NCI-H2196 (cell line): ENCODE measurements at regions not wholly inside any gene's neighbourhood (a gene's known extent, or its start where the extent isn't known, plus 50 kb on each side); places are given as distances from the start of the nearest gene placed in this dataset.

ENCODE experiments used
- DNase-seq: peaks from one replicate; lab custom pipeline; 2025; ENCODE audit not compliant: unreplicated experiment; lab: John Stamatoyannopoulos, UW

DNA sequence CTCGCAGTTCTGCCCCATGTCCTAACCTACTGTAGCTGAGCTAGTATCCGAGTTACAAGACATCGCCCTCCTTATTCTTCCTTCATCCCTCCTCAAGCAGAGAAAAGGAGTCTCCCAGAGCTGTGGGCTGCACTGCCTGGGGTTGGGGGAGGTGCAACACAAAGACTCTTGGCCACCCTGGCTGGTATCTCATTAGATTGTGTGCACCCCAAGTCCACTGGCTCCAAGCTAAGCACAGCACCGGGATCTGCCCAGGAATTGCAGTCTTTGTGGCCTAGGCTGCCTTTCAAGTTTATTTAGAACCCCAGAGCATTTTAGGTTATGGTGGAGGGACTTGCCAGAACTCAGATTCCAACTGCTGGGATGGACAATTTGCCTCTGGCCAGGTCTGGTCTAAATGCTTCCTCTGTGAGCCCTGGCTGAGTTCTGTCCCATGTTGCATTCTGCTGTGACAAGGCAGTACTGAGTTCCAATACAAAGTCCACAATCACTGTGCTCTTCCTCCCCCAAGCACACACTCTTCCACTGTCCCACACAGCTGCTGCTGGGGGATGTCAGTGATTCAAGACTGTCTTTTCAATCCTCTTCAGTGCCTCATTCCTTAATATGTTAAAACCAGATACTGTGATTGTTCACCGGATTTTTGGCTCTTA lies 169.6 kb upstream of the CLEC14A start:
- DNase-seq = no peak

DNA sequence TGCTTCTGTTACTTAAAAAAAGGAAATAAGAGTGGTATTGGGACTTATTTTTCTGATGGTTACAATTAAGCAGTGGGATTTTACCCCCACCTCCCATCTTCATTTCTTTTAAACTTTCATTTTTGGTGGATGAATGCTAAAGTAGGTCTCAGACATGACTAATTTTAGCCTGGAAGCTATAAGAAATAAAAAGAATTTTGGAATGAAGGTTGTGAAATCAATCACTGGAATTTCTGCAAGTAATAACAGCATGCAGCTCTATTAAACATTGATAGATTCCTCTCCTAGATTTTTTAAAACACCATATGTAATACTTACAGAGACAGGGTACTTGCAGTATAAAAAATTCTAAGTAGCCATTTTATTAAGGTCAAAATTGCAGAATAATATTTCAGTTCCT lies 164.2 kb upstream of the CLEC14A start:
- DNase-seq = no peak

DNA sequence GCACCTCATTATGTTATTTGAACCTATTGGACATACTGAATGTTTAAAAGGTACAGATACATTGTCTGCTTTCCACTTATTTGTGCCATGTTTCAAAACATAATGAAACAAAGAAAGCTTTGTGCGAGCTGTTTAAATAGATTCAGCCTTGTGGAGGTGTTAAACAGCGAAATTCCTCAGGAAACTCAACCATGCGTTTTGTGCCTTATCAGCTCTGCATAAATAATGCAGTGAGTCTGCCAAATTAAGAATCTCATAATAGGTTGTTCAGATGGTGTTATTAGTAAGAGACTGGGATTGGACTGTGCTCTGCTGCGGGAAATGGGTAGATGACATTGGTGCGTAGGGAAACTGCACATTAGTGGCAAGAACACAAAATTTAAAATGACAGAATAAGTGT lies 163.7 kb upstream of the CLEC14A start:
- no peak for DNase-seq

DNA sequence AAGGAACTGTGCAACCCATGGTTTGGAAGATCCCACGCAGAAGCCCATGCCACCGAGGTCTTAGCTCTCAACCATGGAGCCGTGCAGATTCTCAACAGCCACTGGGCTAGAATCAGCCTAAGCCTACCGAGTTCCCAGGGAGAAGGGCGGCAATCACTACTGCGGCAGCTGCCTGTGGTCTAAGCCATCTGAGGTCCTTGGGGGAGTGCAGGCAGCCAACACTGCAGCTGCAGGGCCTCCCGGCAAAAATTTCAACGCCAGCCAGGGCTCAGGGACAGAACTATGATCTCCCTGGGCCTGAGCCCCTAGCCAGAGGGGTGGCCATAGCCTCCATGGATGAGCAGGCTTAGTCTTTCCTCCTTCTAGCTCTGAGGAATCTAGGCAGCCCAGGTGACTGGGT lies 156.8 kb upstream of the CLEC14A start:
- no peak for DNase-seq

DNA sequence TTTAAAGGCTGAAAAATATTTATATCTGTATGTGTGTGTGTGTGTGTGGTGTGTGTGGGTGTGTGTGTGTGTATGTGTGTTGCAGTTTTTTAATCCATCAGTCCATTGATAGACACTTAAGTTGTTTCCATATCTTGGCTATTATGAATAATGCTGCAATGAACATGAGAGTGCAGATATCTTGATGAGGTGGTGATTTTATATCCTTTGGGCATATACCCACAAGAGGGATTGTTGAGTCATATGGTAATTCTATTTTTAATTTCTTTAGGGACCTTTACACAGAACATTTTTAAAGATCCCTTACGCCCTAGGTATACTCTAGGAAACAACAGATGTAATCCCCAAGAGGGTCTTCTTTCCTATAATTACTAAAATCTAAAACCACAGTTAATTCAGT lies 154.5 kb upstream of the CLEC14A start:
- DNase-seq = no peak

DNA sequence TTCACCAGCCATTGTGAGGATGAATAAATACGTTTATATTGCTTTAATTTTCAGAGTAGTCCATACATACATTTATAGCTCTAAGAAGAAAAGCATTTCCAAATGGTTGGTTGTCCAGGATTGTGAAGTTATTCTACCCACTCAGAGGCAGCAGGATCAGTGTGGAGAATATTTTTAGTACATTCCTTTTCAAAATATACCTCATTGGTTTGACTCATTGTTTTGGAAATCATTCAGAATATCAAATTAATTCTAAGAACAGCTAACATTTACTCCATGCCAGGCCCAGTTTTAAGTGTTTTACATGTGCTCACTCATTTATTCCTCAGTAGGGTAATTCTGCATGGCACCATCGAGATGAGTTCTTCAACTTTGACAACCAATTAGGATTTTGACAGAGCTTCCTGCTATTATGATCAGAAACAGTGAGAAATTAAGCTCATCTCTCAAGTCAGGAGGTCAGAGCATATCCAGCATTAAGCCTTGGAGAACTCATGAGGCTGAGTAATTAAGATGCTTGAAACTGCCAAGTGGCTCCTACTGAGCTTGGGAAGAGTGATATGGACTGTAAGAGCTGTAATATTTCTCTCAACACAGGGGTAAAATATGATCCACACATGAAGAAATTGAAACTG lies 153.3 kb upstream of the CLEC14A start:
- DNase-seq = no peak

DNA sequence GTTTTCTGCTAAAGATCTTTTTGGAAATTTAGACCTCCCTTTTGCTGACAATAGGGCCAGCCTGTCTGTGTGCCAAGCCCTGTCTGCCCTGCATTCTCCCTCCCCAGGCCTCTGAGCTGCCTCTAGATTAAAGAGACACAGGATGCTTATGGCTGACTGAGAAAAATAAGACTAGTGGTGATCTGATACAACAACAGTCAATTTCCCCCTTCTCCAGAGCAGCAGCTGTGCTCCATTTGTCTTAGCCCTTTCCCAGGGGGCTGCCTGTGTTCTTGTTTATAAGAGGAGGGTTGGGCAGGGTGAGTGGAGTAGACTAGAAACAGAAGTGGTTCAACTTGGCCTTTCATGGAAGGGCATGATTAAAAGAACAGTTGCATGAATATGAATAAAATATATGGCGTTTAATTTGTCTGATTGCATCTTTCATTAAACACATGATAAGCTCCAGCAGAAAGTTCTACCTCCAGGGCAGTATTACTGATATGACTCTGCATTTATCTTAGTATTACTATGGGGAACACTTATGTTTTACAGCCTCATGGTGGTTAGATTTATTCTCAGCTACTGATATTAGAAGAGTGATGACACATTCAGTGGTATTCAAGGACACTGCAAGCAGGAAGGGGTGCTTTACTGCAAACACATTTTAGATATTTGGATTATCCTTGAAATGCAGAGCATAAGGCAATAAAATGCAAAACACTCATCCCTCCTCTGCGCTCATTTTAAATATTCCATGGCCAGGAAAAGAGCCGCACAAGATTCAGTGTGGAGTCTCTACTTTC lies 150.2 kb upstream of the CLEC14A start:
- no peak for DNase-seq

DNA sequence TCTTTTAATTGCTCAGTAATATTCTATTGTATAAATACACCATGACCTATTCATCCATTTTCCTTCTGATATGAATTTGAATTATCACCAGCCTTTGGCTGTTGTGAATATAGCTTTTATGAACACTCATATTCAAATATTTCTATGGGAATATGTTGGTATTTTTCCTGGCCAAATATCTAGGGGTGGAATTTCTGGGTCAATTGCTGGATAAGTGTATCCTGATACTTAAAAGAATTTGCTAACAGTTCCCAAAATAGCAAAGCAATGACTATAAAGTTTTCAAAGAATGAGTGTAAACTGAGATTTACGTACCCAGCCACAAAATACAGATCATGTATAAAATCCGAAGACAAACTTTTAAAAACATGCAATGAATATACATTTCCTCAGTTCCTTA lies 148.7 kb upstream of the CLEC14A start:
- no peak for DNase-seq

DNA sequence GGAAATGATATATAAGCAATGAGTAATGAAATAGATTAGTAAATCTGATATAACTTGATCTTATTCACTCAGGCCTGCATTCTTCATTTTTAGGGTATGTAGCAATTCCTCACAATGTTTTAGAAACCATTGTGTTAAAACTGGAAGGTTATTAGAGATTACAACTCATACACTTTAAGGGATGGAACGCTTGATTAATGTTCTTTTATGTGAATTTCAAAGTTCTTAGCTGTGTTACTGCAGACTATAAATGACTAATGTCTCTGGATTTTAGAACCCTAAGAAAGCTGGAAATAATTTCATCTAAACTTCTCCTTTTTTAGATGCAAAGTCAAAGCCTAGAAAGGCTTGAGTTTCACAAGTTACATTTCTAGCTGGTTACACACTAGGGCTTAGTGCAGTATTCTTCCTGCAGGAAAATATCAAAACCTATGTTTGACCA lies 148.2 kb upstream of the CLEC14A start:
- DNase-seq = no peak

DNA sequence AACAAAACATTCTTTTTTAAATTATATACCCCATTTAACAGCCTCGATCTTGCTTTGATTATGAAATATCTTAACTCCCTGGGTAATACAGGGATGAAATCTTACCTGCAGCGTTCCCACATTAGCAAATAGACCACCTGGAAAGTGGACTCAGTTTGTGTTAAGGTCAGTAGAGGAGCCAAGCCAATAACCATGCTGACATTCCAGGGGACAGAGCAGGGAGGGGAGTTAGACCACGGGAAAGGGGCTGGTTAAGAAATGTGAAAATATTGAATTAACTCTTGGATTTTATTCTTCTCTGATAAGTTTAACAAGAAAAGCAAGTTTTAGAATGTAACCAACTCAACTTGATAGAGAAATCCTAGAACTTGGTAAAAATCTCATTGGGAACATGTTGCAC lies 144.9 kb upstream of the CLEC14A start:
- DNase-seq = no peak

DNA sequence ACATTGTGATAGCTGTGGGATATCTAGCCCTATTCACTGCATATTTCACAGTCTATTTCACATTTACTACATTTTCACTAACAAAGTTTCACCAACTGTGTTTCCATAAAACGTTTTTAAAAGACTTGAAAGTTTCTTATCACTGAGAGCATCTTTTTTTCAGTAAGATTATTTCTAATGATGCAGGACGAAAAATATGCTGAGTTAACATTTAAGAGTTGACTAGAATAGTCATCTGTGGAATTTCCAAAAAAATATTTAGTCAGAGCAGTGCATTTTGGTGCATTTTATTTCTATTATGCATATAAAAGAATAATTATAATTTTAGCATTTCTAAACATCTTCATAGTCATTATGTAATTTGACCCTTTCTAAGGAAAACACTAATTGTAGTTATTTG lies 143.8 kb upstream of the CLEC14A start:
- no peak for DNase-seq

DNA sequence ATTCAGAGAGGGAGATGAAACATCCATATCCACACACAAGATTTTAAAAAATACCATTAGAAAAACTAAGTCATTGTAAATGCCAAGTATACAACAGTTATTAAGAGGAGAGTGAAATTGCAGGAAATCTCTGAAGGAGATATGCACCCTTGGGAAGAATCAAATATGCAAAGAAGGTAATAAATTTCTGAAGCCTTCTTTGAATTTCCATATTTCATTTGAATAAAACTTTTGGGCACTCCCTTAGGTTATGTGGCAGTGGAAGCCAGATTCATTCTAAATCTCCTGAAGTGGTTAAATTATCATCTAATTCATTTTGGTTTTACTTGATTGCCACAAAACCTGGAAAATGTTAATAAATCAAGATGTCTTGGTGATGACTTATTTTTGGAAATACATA lies 138.9 kb upstream of the CLEC14A start:
- DNase-seq = no peak

DNA sequence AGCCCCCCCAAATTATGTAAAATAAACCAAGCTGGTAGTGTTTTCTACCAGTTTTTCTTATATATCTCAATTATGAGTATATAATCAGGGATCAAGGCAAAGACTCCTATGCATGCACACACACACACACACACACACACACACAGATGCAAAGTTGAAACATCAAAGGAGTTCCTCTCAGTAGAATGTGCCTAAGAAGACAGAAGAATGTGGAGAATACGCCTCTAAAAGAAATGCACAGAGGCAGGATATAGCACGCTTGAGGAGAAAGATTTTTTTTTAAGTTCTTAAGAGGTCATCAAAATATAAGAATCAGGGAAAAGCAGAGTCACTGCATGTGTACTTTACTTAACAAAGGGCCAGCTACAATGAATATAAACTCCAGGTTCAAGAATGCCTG lies 138.2 kb upstream of the CLEC14A start:
- no peak for DNase-seq

DNA sequence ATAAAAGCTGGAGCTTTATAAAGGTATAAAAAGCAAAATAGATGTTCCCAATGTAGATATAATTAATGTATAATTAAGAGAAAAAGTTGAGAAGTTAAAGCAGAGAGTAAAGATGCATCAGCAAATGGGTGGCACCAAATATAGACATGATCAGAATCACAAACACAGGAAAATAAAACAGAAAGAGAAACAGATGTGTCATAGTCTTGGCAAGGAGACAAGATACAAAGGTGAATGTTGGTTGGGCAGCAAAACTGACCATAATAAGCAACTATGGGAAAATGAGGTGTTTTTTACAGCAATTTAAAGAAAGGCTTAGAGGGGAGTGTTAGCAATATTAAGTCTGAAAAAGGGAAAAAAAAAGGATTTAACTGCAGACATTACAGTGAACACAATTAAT lies 135.4 kb upstream of the CLEC14A start:
- no peak for DNase-seq

DNA sequence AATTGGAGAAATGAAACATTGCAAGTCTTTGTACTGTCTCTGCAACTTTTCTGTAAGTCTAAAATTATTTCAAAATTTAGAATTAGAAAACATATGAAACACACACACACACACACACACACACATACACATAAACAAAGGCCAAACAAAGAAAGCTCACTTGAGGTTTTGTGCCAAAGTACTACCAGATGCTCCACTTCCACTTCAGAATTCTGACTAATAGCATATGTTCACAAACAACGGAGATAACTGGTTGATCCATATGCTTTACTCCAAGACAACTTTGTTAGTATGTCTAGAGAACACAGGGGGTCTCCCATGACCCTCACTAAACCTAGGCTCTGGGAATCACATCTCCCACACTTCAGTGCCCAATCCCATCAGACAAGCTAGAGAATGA lies 133.8 kb upstream of the CLEC14A start:
- no peak for DNase-seq

DNA sequence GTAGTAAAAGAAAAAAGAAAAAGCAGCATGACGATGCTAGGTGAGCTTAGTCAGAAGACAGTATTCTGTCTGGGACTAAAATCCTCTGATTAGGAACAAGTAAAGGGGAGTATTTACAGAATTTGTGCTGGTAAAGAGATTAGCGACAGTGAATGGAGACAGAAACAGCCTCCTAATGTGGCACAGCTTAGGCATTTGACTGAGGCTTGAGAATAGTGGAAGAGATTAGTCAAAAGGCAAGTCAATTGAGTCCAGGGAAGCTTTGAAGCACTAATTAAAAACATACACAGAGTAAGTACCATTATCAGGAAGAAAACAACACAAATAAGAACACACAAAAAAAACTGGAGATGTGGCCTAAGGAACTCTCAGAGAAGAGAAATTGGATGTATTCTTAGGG lies 131.9 kb upstream of the CLEC14A start:
- no peak for DNase-seq

DNA sequence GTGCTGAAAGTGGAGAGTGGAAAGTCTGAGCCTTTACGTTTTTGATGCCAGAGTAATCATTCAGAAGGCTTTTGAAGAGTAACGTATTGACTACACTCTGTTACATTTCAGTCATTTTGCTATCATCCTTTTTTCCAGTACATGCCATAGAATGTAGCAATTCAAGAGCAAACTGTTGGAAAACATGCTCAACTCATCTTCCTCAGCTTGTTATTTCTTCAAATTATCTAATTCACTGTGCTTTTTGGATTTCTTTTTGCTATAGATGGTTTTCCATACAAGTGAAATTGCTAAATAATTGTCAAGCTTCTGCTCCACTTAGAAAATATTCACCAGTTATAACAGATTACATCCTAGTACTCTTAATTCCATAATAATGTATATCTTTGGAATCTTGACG lies 129.9 kb upstream of the CLEC14A start:
- DNase-seq = no peak

DNA sequence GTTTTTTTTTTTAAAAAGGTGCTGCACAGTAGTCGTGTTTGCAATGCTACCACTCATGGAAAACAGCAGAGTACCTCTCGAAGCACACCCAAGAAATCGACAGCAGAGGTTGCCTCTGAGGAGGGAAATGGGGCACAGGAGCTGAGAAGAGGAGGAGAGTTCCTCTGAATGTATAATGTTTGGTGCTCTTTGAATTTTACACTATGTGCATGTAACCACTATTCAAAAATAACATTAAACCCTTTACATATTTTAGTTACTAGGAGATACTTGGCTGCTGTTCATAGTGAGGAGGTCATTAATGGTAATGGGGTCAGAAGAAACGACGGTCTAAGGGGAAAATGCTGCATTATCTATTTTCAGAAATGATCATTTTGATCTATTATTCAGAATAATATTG lies 129.4 kb upstream of the CLEC14A start:
- no peak for DNase-seq

DNA sequence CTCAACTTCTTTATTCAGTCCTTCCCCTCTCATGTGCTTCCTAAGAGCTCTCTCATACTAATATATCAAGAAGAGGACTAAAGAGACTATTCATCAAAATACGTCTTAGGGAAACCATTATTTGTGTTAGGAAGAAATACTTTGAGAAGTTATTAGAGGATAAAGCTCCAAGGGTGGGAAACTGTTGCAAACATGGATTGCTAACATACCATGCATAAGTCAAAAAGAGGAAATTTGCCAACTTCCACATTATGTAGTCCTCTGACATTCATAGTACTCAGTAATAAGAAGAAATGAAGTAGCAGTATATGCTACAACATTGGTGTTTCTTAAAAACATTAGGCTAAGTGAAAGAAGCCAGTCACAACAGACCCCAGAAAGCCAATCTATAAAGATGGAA lies 128.8 kb upstream of the CLEC14A start:
- no peak for DNase-seq

DNA sequence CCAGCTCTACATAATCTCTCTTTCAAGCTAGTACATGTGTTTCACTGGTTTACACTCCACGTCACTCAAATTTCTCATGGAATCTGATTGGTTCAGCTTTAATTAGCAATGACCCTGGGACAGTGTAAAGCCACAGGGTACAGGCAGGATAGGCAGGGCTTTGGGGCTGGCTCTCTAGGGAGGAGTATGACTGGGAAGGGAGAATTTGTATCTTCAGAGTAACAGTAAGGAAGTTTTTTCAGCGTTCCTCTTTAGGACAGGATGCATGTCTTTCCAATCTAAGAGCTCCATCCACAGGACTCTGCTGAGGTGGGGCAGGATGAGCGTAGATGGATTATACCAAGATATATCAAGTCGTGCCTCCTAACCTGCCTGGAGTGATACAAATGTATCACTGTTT lies 112.0 kb upstream of the CLEC14A start:
- no peak for DNase-seq

DNA sequence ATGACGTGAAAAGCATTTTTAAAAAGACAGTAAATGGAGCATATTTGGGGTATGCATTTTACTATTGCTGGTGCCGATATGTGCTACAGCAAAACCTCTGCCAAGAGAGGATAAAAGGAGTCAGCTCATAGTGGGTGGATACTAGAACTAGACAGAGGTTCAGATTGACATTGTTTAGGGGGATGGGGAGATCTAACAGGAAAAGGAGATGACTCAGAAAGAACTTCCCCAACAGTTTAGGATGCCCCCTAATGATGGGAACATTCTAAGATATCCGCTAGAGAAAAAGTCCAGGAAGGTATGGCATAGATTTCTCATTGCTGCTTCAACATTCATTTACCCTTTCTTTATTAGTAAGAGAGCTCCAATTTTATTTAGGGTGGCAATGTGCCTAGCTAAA lies 110.5 kb upstream of the CLEC14A start:
- no peak for DNase-seq

DNA sequence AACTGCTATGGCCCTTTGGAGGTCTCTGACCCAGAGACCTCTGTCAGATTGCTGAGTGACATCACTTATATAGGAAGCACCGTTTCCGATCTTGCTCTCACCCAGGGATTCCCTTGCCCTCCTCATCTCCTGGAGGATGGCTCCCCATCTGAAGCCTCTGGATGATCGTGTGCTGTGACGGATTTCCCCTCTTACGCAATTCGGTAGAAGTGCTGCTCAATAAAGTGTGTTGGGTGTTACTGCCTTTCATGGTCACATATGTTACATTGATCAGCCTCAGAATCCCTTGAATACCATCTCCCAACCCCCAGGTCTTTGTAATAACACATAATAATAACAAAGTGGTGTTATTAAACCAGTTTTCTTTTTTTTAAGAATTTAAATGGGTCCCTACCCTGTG lies 107.3 kb upstream of the CLEC14A start:
- no peak for DNase-seq
